IMR-90 (cell line): ENCODE measurements at regions not wholly inside any gene's neighbourhood (a gene's known extent, or its start where the extent isn't known, plus 50 kb on each side); places are given as distances from the start of the nearest gene placed in this dataset.

Experiments used
- ATAC-seq: fragments of 200-7000 bp; cut with Tn5 transposase; 2 replicates; pipeline ENCODE4 v1.9.1; 2020; ENCODE audit warnings: low read depth, mild to moderate bottlenecking, moderate library complexity
- BruUV-seq: library from RNA; stranded (reverse); fragments of 400-500 nt; replicated peaks from 2 replicates; lab custom pipeline; 2021; lab: Mats Ljungman, UMichigan
- CTCF ChIA-PET: fragments of 300-600 bp; formaldehyde crosslinking; extraction: SDS; loops from one replicate; lab custom pipeline; 2021; ENCODE audit warnings: antibody characterized with exemption; lab: Yijun Ruan, JAX
- POLR2A ChIA-PET: fragments of 300-600 bp; sonication (Branson Sonifier 250); formaldehyde crosslinking; loops from one replicate; lab custom pipeline; 2022; ENCODE audit warnings: antibody characterized with exemption; ENCODE audit not compliant: unreplicated experiment; lab: Charles Lee
- DNase-seq: peaks from one replicate; pipeline ENCODE4 v3.0.0; 2013
- H2AFZ ChIP-seq: replicated peaks from 2 replicates; pipeline ENCODE3; 2013; ENCODE audit warnings: low read length, mild to moderate bottlenecking; ENCODE audit not compliant: poor library complexity
- H2AK5ac ChIP-seq: 2 replicates; pipeline ENCODE4 v1.6.1; 2013; ENCODE audit warnings: low read depth, low read length, inconsistent platforms
- H2AK9ac ChIP-seq: replicated peaks from 2 replicates; pipeline ENCODE3; 2013; ENCODE audit warnings: mild to moderate bottlenecking, low read depth, low read length, moderate library complexity; ENCODE audit not compliant: poor library complexity
- H2BK120ac ChIP-seq: 2 replicates; pipeline ENCODE4 v1.6.1; 2013; ENCODE audit warnings: low read depth, low read length, inconsistent platforms
- H2BK15ac ChIP-seq: 3 replicates; pipeline ENCODE4 v1.6.1; 2013; ENCODE audit warnings: low read depth, low read length, inconsistent platforms
- H2BK20ac ChIP-seq: 2 replicates; pipeline ENCODE4 v1.6.1; 2013; ENCODE audit warnings: low read depth, mild to moderate bottlenecking, inconsistent platforms, low read length, moderate library complexity
- H2BK5ac ChIP-seq: 2 replicates; pipeline ENCODE4 v1.6.1; 2013; ENCODE audit warnings: mild to moderate bottlenecking, low read depth, low read length, inconsistent platforms; ENCODE audit not compliant: poor library complexity, severe bottlenecking
- H3K14ac ChIP-seq: replicated peaks from 2 replicates; pipeline ENCODE4 v1.6.1; 2013; ENCODE audit warnings: low read depth, low read length, inconsistent platforms
- H3K18ac ChIP-seq: 2 replicates; pipeline ENCODE4 v1.6.1; 2013; ENCODE audit warnings: low read depth, low read length, control low read depth
- H3K23ac ChIP-seq: 2 replicates; pipeline ENCODE4 v1.6.1; 2013; ENCODE audit warnings: low read depth, low read length, inconsistent platforms
- H3K27ac ChIP-seq: 2 replicates; pipeline ENCODE4 v1.5.1; 2013; ENCODE audit warnings: mild to moderate bottlenecking, control low read depth, low read length; ENCODE audit not compliant: insufficient read depth
- H3K27me3 ChIP-seq: 2 replicates; pipeline ENCODE4 v1.6.1; 2013; ENCODE audit warnings: low read length; ENCODE audit not compliant: control insufficient read depth, insufficient read depth
- H3K36me3 ChIP-seq: 2 replicates; pipeline ENCODE4 v1.6.1; 2013; ENCODE audit warnings: low read length, mixed read lengths; ENCODE audit not compliant: control insufficient read depth, insufficient read depth
- H3K4ac ChIP-seq: 2 replicates; pipeline ENCODE4 v1.6.1; 2013; ENCODE audit warnings: low read depth, low read length, inconsistent platforms
- H3K4me1 ChIP-seq: 2 replicates; pipeline ENCODE4 v1.6.1; 2013; ENCODE audit warnings: low read length, mixed read lengths; ENCODE audit not compliant: control insufficient read depth, insufficient read depth
- H3K4me2 ChIP-seq: 2 replicates; pipeline ENCODE4 v1.6.1; 2013; ENCODE audit warnings: low read depth, mild to moderate bottlenecking, control low read depth, low read length, moderate library complexity
- H3K4me3 ChIP-seq: 2 replicates; pipeline ENCODE4 v1.5.1; 2013; ENCODE audit warnings: low read depth, mild to moderate bottlenecking, control low read depth, low read length, moderate library complexity; ENCODE audit not compliant: insufficient read depth
- H3K56ac ChIP-seq: 2 replicates; pipeline ENCODE4 v1.6.1; 2013; ENCODE audit warnings: low read length, inconsistent platforms; ENCODE audit not compliant: insufficient read depth; ENCODE audit errors: extremely low read depth
- H3K79me1 ChIP-seq, 2 experiments: 2 replicates each; pipeline ENCODE4 v1.6.1; 2013; ENCODE audit warnings: low read length in 2 of 2, inconsistent platforms in 1 of 2, low read depth in 1 of 2
- H3K9ac ChIP-seq: 2 replicates; pipeline ENCODE4 v1.6.1; 2013; ENCODE audit warnings: low read depth, low read length, control low read depth
- H3K9me1 ChIP-seq: 2 replicates; pipeline ENCODE4 v1.6.1; 2013; ENCODE audit warnings: low read length, inconsistent platforms; ENCODE audit not compliant: insufficient read depth
- H3K9me3 ChIP-seq: 2 replicates; pipeline ENCODE4 v1.6.1; 2013; ENCODE audit warnings: low read length; ENCODE audit not compliant: control insufficient read depth, insufficient read depth
- H4K20me1 ChIP-seq: 2 replicates; pipeline ENCODE4 v1.6.1; 2013; ENCODE audit warnings: low read length, inconsistent platforms; ENCODE audit not compliant: insufficient read depth
- H4K5ac ChIP-seq: 2 replicates; pipeline ENCODE4 v1.6.1; 2013; ENCODE audit warnings: mild to moderate bottlenecking, low read depth, low read length, control low read depth
- H4K8ac ChIP-seq, 2 experiments: 2 replicates each; pipeline ENCODE4 v1.6.1; 2013; ENCODE audit warnings: low read depth in 2 of 2, low read length in 2 of 2, control low read depth in 1 of 2, inconsistent platforms in 1 of 2
- H4K91ac ChIP-seq: 2 replicates; pipeline ENCODE4 v1.6.1; 2013; ENCODE audit warnings: low read depth, low read length, inconsistent platforms; ENCODE audit not compliant: insufficient read depth
- BHLHE40 ChIP-seq: fragments of 150-350 bp; IDR thresholded peaks from 2 replicates; pipeline ENCODE4 v1.6.1; 2016; ENCODE audit warnings: mild to moderate bottlenecking, low read depth, low read length
- CTCF ChIP-seq: conservative IDR thresholded peaks from 2 replicates; pipeline ENCODE4 v1.5.1; 2012; ENCODE audit warnings: mild to moderate bottlenecking, low read depth, low read length, improper control_type of control experiment
- MAFK ChIP-seq: IDR thresholded peaks from 2 replicates; pipeline ENCODE4 v1.6.1; 2012; ENCODE audit warnings: low read depth, low read length, improper control_type of control experiment
- MAZ ChIP-seq: IDR thresholded peaks from 2 replicates; pipeline ENCODE4 v1.6.1; 2012; ENCODE audit warnings: low read depth, mild to moderate bottlenecking, low read length, improper control_type of control experiment, moderate library complexity, borderline replicate concordance
- NFE2L2 ChIP-seq: fragments of 150-350 bp; IDR thresholded peaks from 2 replicates; pipeline ENCODE4 v1.6.1; 2016; ENCODE audit warnings: low read depth, mild to moderate bottlenecking, low read length
- POLR2A ChIP-seq: IDR thresholded peaks from 2 replicates; pipeline ENCODE4 v1.6.1; 2012; ENCODE audit warnings: mild to moderate bottlenecking, low read depth, low read length
- RAD21 ChIP-seq: IDR thresholded peaks from 2 replicates; pipeline ENCODE4 v1.6.1; 2012; ENCODE audit warnings: low read length, improper control_type of control experiment
- RFX5 ChIP-seq: IDR thresholded peaks from 2 replicates; pipeline ENCODE4 v1.8.0; 2012; ENCODE audit warnings: low read depth, mild to moderate bottlenecking, low read length, moderate library complexity
- WGBS, 2 experiments: methylation state at CpG; one replicate each; pipeline versions ENCODE4 v1.1.5 to v1.1.7; 2013; ENCODE audit warnings: missing lambda C conversion rate in 2 of 2; ENCODE audit not compliant: insufficient read length in 1 of 2; ENCODE audit errors: extremely low coverage in 2 of 2; 5-methylcytosine and 5-hydroxymethylcytosine counted together
- dilution Hi-C: fragments of 300-500 bp; cut with HindIII; formaldehyde crosslinking; loops from one replicate; pipeline ENCODE4 v1.14.3; 2018; ENCODE audit warnings: low sequenced_read_pairs; ENCODE audit not compliant: unreplicated experiment
- in situ Hi-C: fragments of 300-500 bp; cut with MboI; formaldehyde crosslinking; loops from 3 replicates; pipeline ENCODE4 v1.14.3; 2019; ENCODE audit warnings: low sequenced_read_pairs, inconsistent platforms, mixed read lengths
- intact Hi-C: fragments of 100-400 bp; cut with micrococcal nuclease; formaldehyde crosslinking; loops from 2 replicates; pipeline ENCODE4 v1.10.0; 2022
- TF ChIP-seq, protein P1 (sequence below): fragments of 150-350 bp; IDR thresholded peaks from 2 replicates; pipeline ENCODE4 v1.6.1; 2016; ENCODE audit warnings: low read depth, mild to moderate bottlenecking, low read length, moderate library complexity, borderline replicate concordance

- dilution Hi-C loops, result no loop called here
- no peak overlapping the region for H3K9ac ChIP-seq
- no TSS peak for BruUV-seq
- H3K14ac ChIP-seq, result no peak overlapping the region
- no peak overlapping the region for H4K8ac ChIP-seq
- H4K91ac ChIP-seq, result no peak overlapping the region
- no peaks in the 10 kb centered on the region for H3K4me1 ChIP-seq
- no peaks in the 10 kb centered on the region for H3K36me3 ChIP-seq
- H2AK9ac ChIP-seq, result no peak overlapping the region
- no peaks in the 10 kb centered on the region for H3K9me1 ChIP-seq
- H3K4me2 ChIP-seq, result no peak overlapping the region
- no peak for DNase-seq
- H3K9me3 ChIP-seq, result no peaks in the 10 kb centered on the region
- H3K4me3 ChIP-seq, result no peak overlapping the region
- no peaks in the 10 kb centered on the region for H3K27me3 ChIP-seq
- no peak overlapping the region for H2AFZ ChIP-seq
- H3K56ac ChIP-seq, result no peak overlapping the region
- TF ChIP-seq CTCF (no peak), RAD21 (no peak), RFX5 (no peak), MAFK (no peak), NFE2L2 (no peak), BHLHE40 (no peak), POLR2A (no peak), MAZ (no peak)
- TF ChIP-seq, protein P1, sequence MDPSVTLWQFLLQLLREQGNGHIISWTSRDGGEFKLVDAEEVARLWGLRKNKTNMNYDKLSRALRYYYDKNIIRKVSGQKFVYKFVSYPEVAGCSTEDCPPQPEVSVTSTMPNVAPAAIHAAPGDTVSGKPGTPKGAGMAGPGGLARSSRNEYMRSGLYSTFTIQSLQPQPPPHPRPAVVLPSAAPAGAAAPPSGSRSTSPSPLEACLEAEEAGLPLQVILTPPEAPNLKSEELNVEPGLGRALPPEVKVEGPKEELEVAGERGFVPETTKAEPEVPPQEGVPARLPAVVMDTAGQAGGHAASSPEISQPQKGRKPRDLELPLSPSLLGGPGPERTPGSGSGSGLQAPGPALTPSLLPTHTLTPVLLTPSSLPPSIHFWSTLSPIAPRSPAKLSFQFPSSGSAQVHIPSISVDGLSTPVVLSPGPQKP, result no peak
- no peak overlapping the region for H3K4ac ChIP-seq
- H3K18ac ChIP-seq, result peak overlapping the region; percentile 23; the same call in 1 of the 2 replicates
- in situ Hi-C loops, result no loop called here
- H3K23ac ChIP-seq, result no peak overlapping the region
- H4K20me1 ChIP-seq, result no peaks in the 10 kb centered on the region
- no peak overlapping the region for H2BK5ac ChIP-seq
- no peak overlapping the region for H2BK120ac ChIP-seq
- H2AK5ac ChIP-seq, result no peak overlapping the region
- no peak overlapping the region for H2BK15ac ChIP-seq
- ChIA-PET POLR2A (no interaction called here), CTCF (no interaction called here)
- no peak overlapping the region for H2BK20ac ChIP-seq
- intact Hi-C loops, result no loop called here
- peak overlapping the region; percentile 51; the same call in 1 of the 2 replicates for H4K5ac ChIP-seq
- H3K27ac ChIP-seq, result no peak overlapping the region
- no peaks in the 10 kb centered on the region for H3K79me1 ChIP-seq
- no peak for ATAC-seq
- WGBS, 2 experiments, result no CpG with 5 or more reads among the region's 2 CpGs
These were observed 208.9 kb upstream of the COL8A1 start for GRCh38 chr3:99429502-99429901.
